ENCODE measurements at regions not wholly inside any gene's neighbourhood (a gene's known extent, or its start where the extent isn't known, plus 50 kb on each side); places are given as distances from the start of the nearest gene placed in this dataset.

GRCh38 chr1:215459136-215459535 lies 108.0 kb upstream of the KCTD3 start:
- no peak for TF ChIP-seq CTCF (IDR thresholded peaks at IDR 0.05)
- no peak overlapping the region for H3K27ac ChIP-seq
- no peaks in the 10 kb centered on the region for H3K36me3 ChIP-seq
- WGBS, 2 donors: 54 to 60% methylated on average over 2 of the region's 2 CpGs
- no peaks in the 10 kb centered on the region for H3K4me1 ChIP-seq
- peaks cover 0 to 2% (median 0%) of the 10 kb centered on the region in 11 donors for H3K9me3 ChIP-seq
- H3K27me3 ChIP-seq: peaks cover 0 to 6% (median 0%) of the 10 kb centered on the region in 7 donors
- H3K4me3 ChIP-seq: no peak overlapping the region
- DNase-seq (no peak), ATAC-seq (no peak)
- intact Hi-C loops (cut with DNase I): no loop called here

- Histone ChIP-seq H3K9me3 (no peaks in the 10 kb centered on the region), H3K36me3 (no peaks in the 10 kb centered on the region), H3K4me1 (no peaks in the 10 kb centered on the region), H3K27ac (no peak overlapping the region), H3K4me3 (no peak overlapping the region), H3K27me3 (peaks cover 0 to 6% (median 0%) of the 10 kb centered on the region in 7 donors)
- no peak for ATAC-seq
- DNase-seq: no peak
- WGBS, 2 donors: 76 to 78% methylated on average over 3 of the region's 3 CpGs
- no peak for TF ChIP-seq CTCF (IDR thresholded peaks at IDR 0.05)
- intact Hi-C loops (cut with DNase I): no loop called here
These were observed 100.7 kb upstream of the KCTD3 start for GRCh38 chr1:215466361-215466760.

GRCh38 chr1:215471463-215471862 lies 95.6 kb upstream of the KCTD3 start:
- peaks cover 0 to 1% (median 0%) of the 10 kb centered on the region in 11 donors for H3K9me3 ChIP-seq
- intact Hi-C loops (cut with DNase I): no loop called here
- 90 to 91% methylated on average over 2 of the region's 2 CpGs for WGBS, 2 donors
- H3K36me3 ChIP-seq: no peaks in the 10 kb centered on the region
- H3K4me1 ChIP-seq: no peaks in the 10 kb centered on the region
- DNase-seq: no peak
- no peak for TF ChIP-seq CTCF (IDR thresholded peaks at IDR 0.05)
- no peak overlapping the region for H3K27ac ChIP-seq
- H3K4me3 ChIP-seq: no peak overlapping the region
- ATAC-seq: no peak
- no peaks in the 10 kb centered on the region for H3K27me3 ChIP-seq

GRCh38 chr1:215472723-215473122 lies 94.4 kb upstream of the KCTD3 start:
- Histone ChIP-seq H3K4me1 (no peaks in the 10 kb centered on the region), H3K4me3 (no peak overlapping the region), H3K9me3 (peaks cover 0 to 13% (median 0%) of the 10 kb centered on the region in 11 donors), H3K27ac (no peak overlapping the region), H3K27me3 (no peaks in the 10 kb centered on the region), H3K36me3 (no peaks in the 10 kb centered on the region)
- ATAC-seq (no peak), DNase-seq (no peak)
- intact Hi-C loops (cut with DNase I): no loop called here
- TF ChIP-seq CTCF (IDR thresholded peaks at IDR 0.05): no peak

- Histone ChIP-seq H3K27me3 (no peaks in the 10 kb centered on the region), H3K27ac (no peak overlapping the region), H3K36me3 (no peaks in the 10 kb centered on the region), H3K4me3 (no peak overlapping the region), H3K4me1 (no peaks in the 10 kb centered on the region), H3K9me3 (peaks cover 0 to 19% (median 4%) of the 10 kb centered on the region in 11 donors)
- intact Hi-C loops (cut with DNase I): no loop called here
- DNase-seq: no peak
- no peak for ATAC-seq
- WGBS, 2 donors: 63 to 67% methylated on average over 4 of the region's 4 CpGs
- no peak for TF ChIP-seq CTCF (IDR thresholded peaks at IDR 0.05)
These were observed 93.2 kb upstream of the KCTD3 start for GRCh38 chr1:215473943-215474342.

Data from heart right ventricle (tissue), 16 donors.